HCT116 (cell line): ENCODE measurements at regions not wholly inside any gene's neighbourhood (a gene's known extent, or its start where the extent isn't known, plus 50 kb on each side); places are given as distances from the start of the nearest gene placed in this dataset.
A peak's percentile ranks its signal among the peaks of the same experiment; 100 is the strongest.
"Not testable (repeated sequence)": the region's sequence is repeated elsewhere in the genome, so short reads cannot be mapped to it uniquely, and the experiment has no call there.

Experiments used
- ATAC-seq: fragments of 200-7000 bp; cut with Tn5 transposase; 2 replicates; pipeline ENCODE4 v1.9.1; 2020; ENCODE audit warnings: mild to moderate bottlenecking, moderate library complexity
- BruUV-seq: library from RNA; stranded (reverse); fragments of 400-500 nt; replicated peaks from 2 replicates; lab custom pipeline; 2021; lab: Mats Ljungman, UMichigan
- CTCF ChIA-PET: fragments of 300-600 bp; sonication (Branson Sonifier 250); formaldehyde crosslinking; loops from one replicate; lab custom pipeline; 2021; ENCODE audit warnings: antibody characterized with exemption; lab: Charles Lee
- POLR2A ChIA-PET: fragments of 300-600, 350-600 bp; sonication (Branson Sonifier 250); formaldehyde crosslinking; loops from one replicate; lab custom pipeline; 2021; ENCODE audit warnings: antibody characterized with exemption; lab: Charles Lee
- RAD21 ChIA-PET, 2 experiments: fragments of 300-600 bp; sonication (Branson Sonifier 250); formaldehyde crosslinking; loops; one replicate each; lab custom pipeline; 2023; ENCODE audit warnings: low total read pairs in 2 of 2; ENCODE audit not compliant: uncharacterized antibody in 2 of 2, unreplicated experiment in 2 of 2, low non-redundant PET in 1 of 2; lab: Charles Lee
- DNase-seq: peaks from one replicate; pipeline ENCODE4 v3.0.0-alpha.2; 2010; ENCODE audit warnings: low read depth, low spot score
- H2AFZ ChIP-seq: fragments of 200-600 bp; shearing (Covaris generic), sonication (generic); 2 replicates; pipeline ENCODE4 v1.6.1; 2017; ENCODE audit warnings: low read depth, mixed run types, mixed read lengths, antibody characterized with exemption, low read length; ENCODE audit not compliant: poor library complexity, severe bottlenecking
- H3K27ac ChIP-seq: 2 replicates; pipeline ENCODE4 v1.5.1; 2012; ENCODE audit warnings: low read depth, low read length
- H3K27me3 ChIP-seq: fragments of 200-600 bp; sonication (generic); 2 replicates; pipeline ENCODE4 v1.6.1; 2016; ENCODE audit warnings: mixed run types, low read length, mixed read lengths; ENCODE audit not compliant: insufficient read depth
- H3K36me3 ChIP-seq, 2 experiments: fragments of 200-500 bp in 1 of 2; fragments of 200-600 bp in 1 of 2; sonication (Bioruptor generic) in 1 of 2; sonication (generic) in 1 of 2; 2 replicates each; pipeline versions ENCODE4 v1.5.1 to v1.6.1; 2014 to 2016; ENCODE audit warnings: low read length in 2 of 2, inconsistent platforms in 1 of 2, mixed read lengths in 1 of 2, mixed run types in 1 of 2; ENCODE audit not compliant: insufficient read depth in 2 of 2, control insufficient read depth in 1 of 2
- H3K4me1 ChIP-seq, 2 experiments: fragments of 200-600 bp in 1 of 2; sonication (generic) in 1 of 2; 2 replicates each; pipeline versions ENCODE4 v1.5.1 to v1.6.1; 2012 to 2017; ENCODE audit warnings: low read length in 2 of 2, inconsistent platforms in 1 of 2, mild to moderate bottlenecking in 1 of 2, mixed read lengths in 1 of 2, mixed run types in 1 of 2, moderate library complexity in 1 of 2; ENCODE audit not compliant: insufficient read depth in 2 of 2, control insufficient read depth in 1 of 2
- H3K4me2 ChIP-seq: fragments of 200-600 bp; sonication (generic); 2 replicates; pipeline ENCODE4 v1.6.1; 2017; ENCODE audit warnings: mixed run types, low read length, mixed read lengths
- H3K4me3 ChIP-seq, 2 experiments: fragments of 200-600 bp in 1 of 2; sonication (generic) in 1 of 2; replicated peaks in 1 of 2; 2 replicates each; pipeline ENCODE4 v1.5.1; 2011 to 2016; ENCODE audit warnings: low read length in 2 of 2, control low read depth in 1 of 2, low read depth in 1 of 2, mild to moderate bottlenecking in 1 of 2, mixed read lengths in 1 of 2, mixed run types in 1 of 2
- H3K79me2 ChIP-seq: fragments of 200-600 bp; sonication (generic); 2 replicates; pipeline ENCODE4 v1.6.1; 2017; ENCODE audit warnings: mild to moderate bottlenecking, mixed run types, low read length, moderate library complexity, mixed read lengths; ENCODE audit not compliant: insufficient read depth
- H3K9ac ChIP-seq: fragments of 200-600 bp; sonication (generic); 2 replicates; pipeline ENCODE4 v1.6.1; 2016; ENCODE audit warnings: low read length, mixed read lengths
- H3K9me2 ChIP-seq: fragments of 200-600 bp; sonication (generic), shearing (Covaris generic); 2 replicates; pipeline ENCODE4 v1.6.1; 2017; ENCODE audit warnings: mixed run types, mild to moderate bottlenecking, moderate library complexity; ENCODE audit not compliant: insufficient read depth
- H3K9me3 ChIP-seq, 2 experiments: fragments of 200-500 bp in 1 of 2; fragments of 200-600 bp in 1 of 2; sonication (Bioruptor generic) in 1 of 2; sonication (generic) in 1 of 2; 2 replicates each; pipeline ENCODE4 v1.6.1; 2014 to 2017; ENCODE audit warnings: low read length in 2 of 2, mixed read lengths in 2 of 2, inconsistent platforms in 1 of 2, low read depth in 1 of 2, mild to moderate bottlenecking in 1 of 2, mixed run types in 1 of 2, moderate library complexity in 1 of 2; ENCODE audit not compliant: control insufficient read depth in 1 of 2, insufficient read depth in 1 of 2
- H4K20me1 ChIP-seq: fragments of 200-600 bp; sonication (generic), shearing (Covaris generic); 2 replicates; pipeline ENCODE4 v1.6.1; 2017; ENCODE audit warnings: mixed run types, mild to moderate bottlenecking, moderate library complexity; ENCODE audit not compliant: insufficient read depth
- ATF3 ChIP-seq: IDR thresholded peaks from 2 replicates; pipeline ENCODE4 v1.6.1; 2012
- CEBPB ChIP-seq: IDR thresholded peaks from 2 replicates; pipeline ENCODE4 v1.6.1; 2012; ENCODE audit warnings: low read depth
- CTCF ChIP-seq, 3 experiments: fragments of 200-600 bp in 1 of 3; sonication (generic) in 1 of 3; IDR thresholded peaks in 2 of 3; conservative IDR thresholded peaks in 1 of 3; 2 replicates each; pipeline ENCODE4 v1.5.1; 2012 to 2017; ENCODE audit warnings: low read depth in 2 of 3, low read length in 2 of 3, antibody characterized with exemption in 1 of 3, borderline replicate concordance in 1 of 3, control low read depth in 1 of 3, mild to moderate bottlenecking in 1 of 3, mixed read lengths in 1 of 3, mixed run types in 1 of 3, moderate library complexity in 1 of 3; ENCODE audit not compliant: insufficient read depth in 1 of 3
- EGR1 ChIP-seq: IDR thresholded peaks from 2 replicates; pipeline ENCODE4 v1.6.1; 2012; ENCODE audit warnings: low read depth
- ELF1 ChIP-seq: IDR thresholded peaks from 2 replicates; pipeline ENCODE4 v1.6.1; 2012; ENCODE audit warnings: low read depth, borderline replicate concordance
- EZH2phosphoT487 ChIP-seq: fragments of 200-600 bp; IDR thresholded peaks from 2 replicates; pipeline ENCODE4 v1.6.1; 2018; ENCODE audit warnings: antibody characterized with exemption, borderline replicate concordance
- JUND ChIP-seq: IDR thresholded peaks from 2 replicates; pipeline ENCODE4 v1.6.1; 2012
- POLR2AphosphoS5 ChIP-seq: IDR thresholded peaks from 2 replicates; pipeline ENCODE4 v1.6.1; 2011; ENCODE audit warnings: mild to moderate bottlenecking, low read depth, low read length, moderate library complexity
- RAD21 ChIP-seq: IDR thresholded peaks from 2 replicates; pipeline ENCODE4 v1.6.1; 2012; ENCODE audit warnings: low read depth, mild to moderate bottlenecking
- SP1 ChIP-seq: IDR thresholded peaks from 2 replicates; pipeline ENCODE4 v1.6.1; 2012; ENCODE audit warnings: low read depth
- SRF ChIP-seq: IDR thresholded peaks from 2 replicates; pipeline ENCODE4 v1.6.1; 2012; ENCODE audit warnings: low read depth
- TCF7L2 ChIP-seq: IDR thresholded peaks from 2 replicates; pipeline ENCODE4 v1.7.0; 2011; ENCODE audit warnings: borderline replicate concordance, inconsistent platforms; ENCODE audit not compliant: insufficient read depth, insufficient read length; ENCODE audit errors: extremely low read depth
- ZBTB33 ChIP-seq: IDR thresholded peaks from 2 replicates; pipeline ENCODE4 v1.6.1; 2011; ENCODE audit warnings: mild to moderate bottlenecking, low read length, moderate library complexity; ENCODE audit not compliant: insufficient replicate concordance; ENCODE audit errors: extremely low read depth
- ZFX ChIP-seq: fragments of 450-650 bp; IDR thresholded peaks from 2 replicates; pipeline ENCODE4 v1.6.1; 2017
- intact Hi-C: fragments of 100-400 bp; cut with micrococcal nuclease; formaldehyde crosslinking; loops from 2 replicates; pipeline ENCODE4 v1.10.0; 2022

GRCh38 chr3:181324516-181324915 is 335.0 kb upstream of the DNAJC19 start:
- ATAC-seq, H3K4me3 ChIP-seq, POLR2A ChIA-PET, H3K4me2 ChIP-seq, H3K9ac ChIP-seq, RAD21 ChIA-PET, BruUV-seq, H3K9me3 ChIP-seq, H3K36me3 ChIP-seq, H3K27me3 ChIP-seq, H2AFZ ChIP-seq, H3K9me2 ChIP-seq, H3K4me1 ChIP-seq, H3K79me2 ChIP-seq, H4K20me1 ChIP-seq, DNase-seq, H3K27ac ChIP-seq: not testable (repeated sequence)
- CTCF ChIA-PET, result interaction anchor here (1.3 to 3.3 kb wide), 3 partner anchors 115 to 377 kb away, joined by 3 to 13 read pairs (median 5); no protein-coding TSS in a partner anchor
- TF ChIP-seq RAD21 (peak; percentile 21; the same call in 1 of the 2 replicates), CTCF (IDR thresholded peaks at IDR 0.05 in 2 of 3, conservative IDR thresholded peaks at IDR 0.05 in 1 of 3; ENCODE audit: borderline replicate concordance in 1 of 3, insufficient read depth in 1 of 3, low read depth in 2 of 3, low read length in 2 of 3) (0 out of 6 replicates have a peak, but pooled peaks of 1 of the 3 experiments have one; percentile 2)
- intact Hi-C loops, result loop anchor here (10.0 kb wide), 1 partner anchor 930 kb away; no protein-coding TSS in a partner anchor

- H3K27ac ChIP-seq, result no peak overlapping the region
- H3K9me2 ChIP-seq, result no peaks in the 10 kb centered on the region
- H3K4me1 ChIP-seq, result no peaks in the 10 kb centered on the region
- H3K9ac ChIP-seq, result no peak overlapping the region
- BruUV-seq, result no TSS peak
- H2AFZ ChIP-seq, result no peak overlapping the region
- no peak overlapping the region for H3K4me3 ChIP-seq
- no peaks in the 10 kb centered on the region for H3K79me2 ChIP-seq
- ChIA-PET CTCF (no interaction called here), RAD21 (no interaction called here), POLR2A (no interaction called here)
- no peaks in the 10 kb centered on the region for H3K27me3 ChIP-seq
- intact Hi-C loops, result no loop called here
- no peaks in the 10 kb centered on the region for H3K36me3 ChIP-seq
- H3K9me3 ChIP-seq, result no peaks in the 10 kb centered on the region
- ATAC-seq (no peak), DNase-seq (no peak)
- no peaks in the 10 kb centered on the region for H4K20me1 ChIP-seq
- no peak overlapping the region for H3K4me2 ChIP-seq
- TF ChIP-seq CEBPB (no peak), RAD21 (no peak), EGR1 (no peak), ELF1 (no peak), TCF7L2 (no peak), ZBTB33 (no peak), ATF3 (no peak), ZFX (no peak), CTCF (IDR thresholded peaks at IDR 0.05 in 2 of 3, conservative IDR thresholded peaks at IDR 0.05 in 1 of 3; ENCODE audit: borderline replicate concordance in 1 of 3, insufficient read depth in 1 of 3, low read depth in 2 of 3, low read length in 2 of 3) (no peak), EZH2phosphoT487 (no peak), JUND (no peak), SRF (no peak), POLR2AphosphoS5 (no peak), SP1 (no peak)
Observed at GRCh38 chr3:181318321-181318720, 328.8 kb upstream of the DNAJC19 start.
